Thyroid gland (tissue), 1 donor: ENCODE measurements at regions not wholly inside any gene's neighbourhood (a gene's known extent, or its start where the extent isn't known, plus 50 kb on each side); places are given as distances from the start of the nearest gene placed in this dataset. TPM values are rescaled to one million over a fixed set of nuclear protein-coding genes. Genes with fewer than 3 reads are reported as not detected.

Experiments used
- small RNA-seq: library from RNA; depleted of rRNA; stranded (forward); fragments of <200 nt; gene quantifications from one replicate; pipeline ENCODE3, GENCODE V24; 2016

Small RNA genes in the stretch of these regions (small RNA-seq; reads per million reads assigned to genes)
- not detected for gene RNU6-1236P
